GM12873 (cell line): ENCODE measurements at regions not wholly inside any gene's neighbourhood (a gene's known extent, or its start where the extent isn't known, plus 50 kb on each side); places are given as distances from the start of the nearest gene placed in this dataset.

Source experiments
- TF ChIP-seq, protein P1 (sequence below): IDR thresholded peaks from 2 replicates; pipeline ENCODE4 v1.5.1; 2012; ENCODE audit warnings: low read depth, mild to moderate bottlenecking, moderate library complexity, low read length, control low read depth; ENCODE audit not compliant: insufficient read depth; ENCODE audit errors: missing control alignments

DNA sequence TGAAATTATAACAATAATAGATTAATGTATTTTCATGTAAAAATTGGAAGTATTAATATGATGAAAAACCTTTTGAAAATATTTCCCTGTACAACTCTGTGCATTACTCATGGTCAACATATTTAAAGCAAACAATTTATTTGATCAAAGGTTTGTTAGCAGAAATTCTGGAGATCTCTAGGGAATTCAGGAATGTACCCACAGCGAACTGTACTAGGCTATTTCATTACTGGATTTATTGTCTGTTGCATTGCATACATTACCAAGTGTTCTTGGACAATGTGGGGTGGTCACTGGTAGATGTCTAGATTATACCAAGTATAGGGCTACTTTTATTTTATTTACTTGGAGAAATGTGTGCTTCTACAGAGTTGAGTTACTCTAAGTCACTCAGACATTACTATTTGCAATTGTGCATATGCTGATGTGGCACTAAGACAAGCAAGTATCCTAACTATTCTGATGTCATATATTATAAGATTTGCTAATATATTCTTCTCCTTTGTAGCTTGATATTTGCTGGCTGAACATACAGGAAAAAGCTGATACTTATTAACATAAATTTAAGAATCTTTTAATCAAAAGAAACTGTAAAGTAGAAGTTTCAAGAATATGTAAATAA is 323.3 kb downstream of the CCER1 start:
- TF ChIP-seq, protein P1, sequence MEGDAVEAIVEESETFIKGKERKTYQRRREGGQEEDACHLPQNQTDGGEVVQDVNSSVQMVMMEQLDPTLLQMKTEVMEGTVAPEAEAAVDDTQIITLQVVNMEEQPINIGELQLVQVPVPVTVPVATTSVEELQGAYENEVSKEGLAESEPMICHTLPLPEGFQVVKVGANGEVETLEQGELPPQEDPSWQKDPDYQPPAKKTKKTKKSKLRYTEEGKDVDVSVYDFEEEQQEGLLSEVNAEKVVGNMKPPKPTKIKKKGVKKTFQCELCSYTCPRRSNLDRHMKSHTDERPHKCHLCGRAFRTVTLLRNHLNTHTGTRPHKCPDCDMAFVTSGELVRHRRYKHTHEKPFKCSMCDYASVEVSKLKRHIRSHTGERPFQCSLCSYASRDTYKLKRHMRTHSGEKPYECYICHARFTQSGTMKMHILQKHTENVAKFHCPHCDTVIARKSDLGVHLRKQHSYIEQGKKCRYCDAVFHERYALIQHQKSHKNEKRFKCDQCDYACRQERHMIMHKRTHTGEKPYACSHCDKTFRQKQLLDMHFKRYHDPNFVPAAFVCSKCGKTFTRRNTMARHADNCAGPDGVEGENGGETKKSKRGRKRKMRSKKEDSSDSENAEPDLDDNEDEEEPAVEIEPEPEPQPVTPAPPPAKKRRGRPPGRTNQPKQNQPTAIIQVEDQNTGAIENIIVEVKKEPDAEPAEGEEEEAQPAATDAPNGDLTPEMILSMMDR: no peak

DNA sequence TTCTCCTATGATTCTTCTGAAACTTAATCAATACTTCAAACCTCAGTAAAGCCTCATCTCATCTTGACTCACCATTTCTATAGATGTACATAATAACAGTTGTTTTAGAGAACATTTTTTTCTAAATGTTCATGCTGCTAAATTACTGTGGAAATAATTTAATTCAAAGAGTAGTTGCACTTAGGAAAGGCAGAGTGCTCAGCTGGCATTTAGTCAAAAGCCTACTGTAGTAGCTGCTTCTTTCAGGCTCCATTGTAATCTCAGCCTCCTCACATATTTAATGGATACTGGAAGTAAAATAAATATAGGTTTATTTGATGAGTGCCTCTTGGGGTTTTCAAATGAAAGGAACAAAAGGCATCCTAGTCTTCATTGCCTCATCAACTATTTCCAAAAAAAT is 325.0 kb downstream of the CCER1 start:
- TF ChIP-seq, protein P1: no peak

DNA sequence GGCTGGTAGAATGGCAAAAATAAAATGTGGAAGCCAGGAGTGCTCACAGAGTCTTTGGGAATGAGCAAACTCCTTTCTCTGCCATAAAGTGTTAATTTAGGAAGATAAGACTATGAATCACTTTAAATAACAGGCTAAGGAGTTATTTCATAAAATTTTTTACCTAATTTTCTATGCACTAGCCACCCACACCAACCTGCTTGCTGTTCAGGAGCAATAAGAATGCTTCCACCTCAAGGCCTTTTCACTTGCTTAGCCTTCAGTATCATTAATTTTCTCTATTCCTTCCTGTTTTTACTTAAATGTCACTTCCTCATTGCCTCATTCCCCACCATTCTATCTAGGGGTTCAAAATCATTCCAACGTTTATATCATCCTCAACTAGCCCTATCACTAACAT is 326.8 kb downstream of the CCER1 start:
- TF ChIP-seq, protein P1: no peak

DNA sequence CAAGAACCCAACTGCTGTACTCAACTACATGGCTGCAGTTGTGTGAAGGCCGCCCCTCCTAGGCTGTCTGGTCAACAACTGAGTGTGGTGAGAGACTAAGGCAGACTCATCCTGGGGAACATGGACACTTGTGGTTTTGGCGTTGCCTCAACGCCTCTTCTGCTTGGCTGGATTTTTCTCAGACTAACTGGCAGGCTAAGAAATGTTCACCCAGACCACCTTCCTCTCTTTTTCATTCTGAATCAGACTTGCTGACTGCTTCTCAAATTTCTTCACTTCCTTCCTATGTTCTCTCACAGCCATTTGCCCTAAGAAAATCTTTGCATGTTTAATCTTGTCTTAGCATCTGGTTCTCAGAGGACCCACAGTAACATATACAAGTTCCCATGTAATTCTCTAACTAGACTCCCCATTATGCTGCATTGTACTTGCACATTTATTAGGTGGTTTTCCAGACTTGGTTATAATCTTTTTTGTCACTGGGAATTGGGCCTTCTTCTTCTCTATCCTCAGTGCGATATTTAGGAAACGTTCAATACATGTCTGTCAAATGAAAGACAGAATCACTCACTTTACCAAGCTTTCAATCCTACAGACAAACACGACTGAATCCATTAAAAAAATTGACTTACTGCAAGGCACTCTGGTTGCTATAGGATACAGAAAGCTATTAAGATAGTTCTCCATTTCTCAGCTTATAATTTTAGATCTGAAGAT is 327.6 kb downstream of the CCER1 start:
- TF ChIP-seq, protein P1: no peak

DNA sequence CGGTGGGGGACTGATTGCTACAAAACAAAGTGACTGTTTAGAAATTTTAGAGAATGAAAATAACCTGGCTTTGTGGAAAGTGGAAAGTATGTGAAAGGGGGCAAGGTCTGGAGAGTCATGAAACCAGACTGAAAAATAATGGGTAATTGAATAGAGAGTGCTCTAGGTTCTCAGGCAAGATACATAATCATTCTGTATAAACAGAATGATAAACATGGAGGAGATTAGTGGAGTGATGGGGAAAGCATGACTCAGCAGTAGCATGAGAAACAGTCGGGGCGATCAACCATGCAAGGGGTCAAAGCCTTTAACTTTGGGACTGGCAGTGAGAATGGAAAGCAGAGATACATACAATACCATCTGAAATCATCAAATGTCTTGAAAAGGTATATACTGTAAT is 332.5 kb downstream of the CCER1 start:
- TF ChIP-seq, protein P1: no peak

DNA sequence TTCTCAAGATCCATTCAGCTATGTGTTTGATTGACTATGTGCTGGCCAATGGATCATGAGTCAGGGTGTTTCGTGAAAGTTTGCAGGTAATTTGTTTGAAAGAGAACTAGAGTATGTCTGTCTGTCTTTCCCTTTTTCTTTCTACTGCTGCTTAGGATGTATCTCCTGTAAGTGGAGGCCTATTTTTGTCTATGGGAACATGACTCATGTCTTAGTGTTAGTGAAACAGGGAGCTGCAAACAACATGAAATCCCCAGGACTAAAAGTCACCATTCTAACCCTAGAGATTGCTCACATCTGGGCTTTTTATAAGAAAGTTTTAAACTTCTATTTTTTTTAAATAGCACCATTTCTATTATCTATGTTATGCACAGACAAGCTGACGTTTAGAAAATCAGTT is 333.0 kb downstream of the CCER1 start:
- TF ChIP-seq, protein P1: no peak

DNA sequence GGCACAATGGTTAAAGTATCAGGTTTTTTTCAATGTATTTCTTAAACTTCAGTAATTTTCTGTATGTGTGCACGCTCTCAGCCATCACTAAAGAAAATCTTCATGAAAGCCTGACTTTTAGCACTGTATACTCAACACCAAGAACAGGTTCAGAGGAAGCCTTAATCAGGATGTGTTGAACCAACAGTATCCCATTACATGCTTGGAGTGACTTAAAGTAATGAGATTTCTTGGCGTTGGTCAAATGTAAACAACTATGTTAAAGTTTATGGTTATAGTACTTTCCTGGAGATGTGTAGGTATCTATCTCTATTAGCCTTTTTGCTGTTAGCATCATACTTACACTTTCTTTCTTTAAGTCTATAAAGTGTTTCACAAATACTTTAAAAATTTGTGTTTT is 335.0 kb downstream of the CCER1 start:
- TF ChIP-seq, protein P1: no peak
